Testis (tissue), 2 donors: ENCODE measurements at regions not wholly inside any gene's neighbourhood (a gene's known extent, or its start where the extent isn't known, plus 50 kb on each side); places are given as distances from the start of the nearest gene placed in this dataset.

Experiments used
- POLR2A ChIP-seq: fragments of 450-650 bp; IDR thresholded peaks from one replicate; pipeline ENCODE4 v1.6.1; 2017; ENCODE audit warnings: antibody characterized with exemption, mild to moderate bottlenecking, moderate library complexity
- TF ChIP-seq, protein P1 (sequence below), 3 experiments: fragments of 450-650 bp in 2 of 3; fragments of 200-600 bp in 1 of 3; sonication (generic) in 1 of 3; IDR thresholded peaks; one replicate each; pipeline ENCODE4 v1.5.1; 2016 to 2019; ENCODE audit warnings: antibody characterized with exemption in 3 of 3, mild to moderate bottlenecking in 2 of 3, moderate library complexity in 1 of 3

DNA sequence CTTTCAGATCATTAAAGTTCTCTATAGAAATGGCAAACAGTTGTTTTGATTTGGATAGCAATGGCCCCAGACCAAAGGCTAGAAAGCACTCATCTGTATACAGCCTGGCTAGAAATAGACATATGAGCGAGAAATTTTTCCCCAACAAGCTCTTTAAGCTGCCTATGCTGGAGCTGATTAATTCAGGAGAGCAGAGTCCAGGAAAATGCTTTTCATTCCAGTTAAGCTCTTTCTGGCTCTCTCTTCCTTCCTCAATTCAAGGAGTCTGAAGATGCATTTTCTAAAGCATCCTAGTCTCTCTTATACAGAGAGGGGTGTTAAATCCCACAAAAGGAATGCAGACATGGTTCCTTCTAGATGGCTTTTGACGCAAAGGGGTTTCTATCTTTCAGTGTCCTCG, 141.7 kb upstream of the RAI2 start:
- TF ChIP-seq, protein P1, sequence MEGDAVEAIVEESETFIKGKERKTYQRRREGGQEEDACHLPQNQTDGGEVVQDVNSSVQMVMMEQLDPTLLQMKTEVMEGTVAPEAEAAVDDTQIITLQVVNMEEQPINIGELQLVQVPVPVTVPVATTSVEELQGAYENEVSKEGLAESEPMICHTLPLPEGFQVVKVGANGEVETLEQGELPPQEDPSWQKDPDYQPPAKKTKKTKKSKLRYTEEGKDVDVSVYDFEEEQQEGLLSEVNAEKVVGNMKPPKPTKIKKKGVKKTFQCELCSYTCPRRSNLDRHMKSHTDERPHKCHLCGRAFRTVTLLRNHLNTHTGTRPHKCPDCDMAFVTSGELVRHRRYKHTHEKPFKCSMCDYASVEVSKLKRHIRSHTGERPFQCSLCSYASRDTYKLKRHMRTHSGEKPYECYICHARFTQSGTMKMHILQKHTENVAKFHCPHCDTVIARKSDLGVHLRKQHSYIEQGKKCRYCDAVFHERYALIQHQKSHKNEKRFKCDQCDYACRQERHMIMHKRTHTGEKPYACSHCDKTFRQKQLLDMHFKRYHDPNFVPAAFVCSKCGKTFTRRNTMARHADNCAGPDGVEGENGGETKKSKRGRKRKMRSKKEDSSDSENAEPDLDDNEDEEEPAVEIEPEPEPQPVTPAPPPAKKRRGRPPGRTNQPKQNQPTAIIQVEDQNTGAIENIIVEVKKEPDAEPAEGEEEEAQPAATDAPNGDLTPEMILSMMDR (IDR thresholded peaks at IDR 0.05), result no peak
- TF ChIP-seq POLR2A, result no peak
